ENCODE measurements at regions not wholly inside any gene's neighbourhood (a gene's known extent, or its start where the extent isn't known, plus 50 kb on each side); places are given as distances from the start of the nearest gene placed in this dataset.
"Not testable (repeated sequence)": the region's sequence is repeated elsewhere in the genome, so short reads cannot be mapped to it uniquely, and the experiment has no call there.

- DNase-seq, result no peak
These were observed 402.4 kb downstream of the AGTPBP1 start for GRCh38 chr9:85339338-85339737.

- DNase-seq, result no peak
These were observed 407.5 kb downstream of the AGTPBP1 start for GRCh38 chr9:85334228-85334627.

GRCh38 chr9:85332487-85332886 is 409.3 kb downstream of the AGTPBP1 start:
- no peak for DNase-seq

- no peak for DNase-seq
These were observed 410.1 kb downstream of the AGTPBP1 start for GRCh38 chr9:85331626-85332025.

GRCh38 chr9:85322592-85322991 is 419.2 kb downstream of the AGTPBP1 start:
- no peak for DNase-seq

- no peak for DNase-seq
These were observed 420.2 kb downstream of the AGTPBP1 start for GRCh38 chr9:85321561-85321960.

GRCh38 chr9:85319936-85320656 is 421.7 kb downstream of the AGTPBP1 start:
- DNase-seq, result no peak

- not testable (repeated sequence) for DNase-seq
These were observed 426.2 kb downstream of the AGTPBP1 start for GRCh38 chr9:85315535-85315934.

- DNase-seq, result no peak
These were observed 431.2 kb downstream of the AGTPBP1 start for GRCh38 chr9:85310573-85310972.

- no peak for DNase-seq
These were observed 438.0 kb downstream of the AGTPBP1 start for GRCh38 chr9:85303757-85304134.

GRCh38 chr9:85302938-85303756 is 438.6 kb downstream of the AGTPBP1 start:
- no peak for DNase-seq

GRCh38 chr9:85298499-85298898 is 443.3 kb downstream of the AGTPBP1 start:
- DNase-seq, result no peak

- DNase-seq, result not testable (repeated sequence)
These were observed 446.5 kb downstream of the AGTPBP1 start for GRCh38 chr9:85295244-85295643.

GRCh38 chr9:85292261-85292660 is 449.5 kb downstream of the AGTPBP1 start:
- no peak for DNase-seq

- no peak for DNase-seq
These were observed 450.5 kb downstream of the AGTPBP1 start for GRCh38 chr9:85291266-85291665.

GRCh38 chr9:85290019-85290418 is 451.7 kb downstream of the AGTPBP1 start:
- no peak for DNase-seq

- no peak for DNase-seq
These were observed 452.6 kb downstream of the AGTPBP1 start for GRCh38 chr9:85289142-85289541.

- DNase-seq, result no peak
These were observed 458.3 kb downstream of the AGTPBP1 start for GRCh38 chr9:85283421-85283820.

GRCh38 chr9:85278769-85279168 is 463.0 kb downstream of the AGTPBP1 start:
- DNase-seq, result no peak

GRCh38 chr9:85276741-85277140 is 465.0 kb downstream of the AGTPBP1 start:
- no peak for DNase-seq

- DNase-seq, result peak in 1 of 51 donors; percentile 7
These were observed 471.9 kb downstream of the AGTPBP1 start for GRCh38 chr9:85269811-85270210.

- DNase-seq, result no peak
These were observed 473.6 kb downstream of the AGTPBP1 start for GRCh38 chr9:85268131-85268530.

- DNase-seq, result no peak
These were observed 477.1 kb downstream of the AGTPBP1 start for GRCh38 chr9:85264695-85265094.
